ENCODE measurements at regions not wholly inside any gene's neighbourhood (a gene's known extent, or its start where the extent isn't known, plus 50 kb on each side); places are given as distances from the start of the nearest gene placed in this dataset.
"Not testable (repeated sequence)": the region's sequence is repeated elsewhere in the genome, so short reads cannot be mapped to it uniquely, and the experiment has no call there.

- intact Hi-C loops (cut with micrococcal nuclease), result no loop called here
- Mint-ChIP-seq H3K27ac (no peak overlapping the region), H3K9me3 (no peaks in the 10 kb centered on the region), H3K4me3 (no peak overlapping the region), H3K4me1 (ENCODE audit: low read depth) (no peaks in the 10 kb centered on the region), H3K27me3 (no peaks in the 10 kb centered on the region), H3K36me3 (ENCODE audit: low read depth) (no peaks in the 10 kb centered on the region)
- POLR2A ChIA-PET, result no interaction called here
- ATAC-seq, result no peak
- CTCF ChIA-PET, result no interaction called here
- TF ChIP-seq CTCF (IDR thresholded peaks at IDR 0.05), result no peak
- DNase-seq, result no peak
Observed at GRCh38 chrX:111581086-111581485, 69.6 kb downstream of the SERTM2 start.

GRCh38 chrX:111585337-111585736, 73.9 kb downstream of the SERTM2 start:
- CTCF ChIA-PET, result no interaction called here
- Mint-ChIP-seq H3K4me1 (ENCODE audit: low read depth) (no peaks in the 10 kb centered on the region), H3K9me3 (no peaks in the 10 kb centered on the region), H3K4me3 (no peak overlapping the region), H3K36me3 (ENCODE audit: low read depth) (no peaks in the 10 kb centered on the region), H3K27me3 (no peaks in the 10 kb centered on the region), H3K27ac (no peak overlapping the region)
- no peak for ATAC-seq
- no peak for DNase-seq
- intact Hi-C loops (cut with micrococcal nuclease), result no loop called here
- POLR2A ChIA-PET, result no interaction called here
- TF ChIP-seq CTCF (IDR thresholded peaks at IDR 0.05), result no peak

- not testable (repeated sequence) for DNase-seq
Observed at GRCh38 chrX:111594348-111594877, 83.0 kb downstream of the SERTM2 start.

GRCh38 chrX:111597967-111598366, 83.0 kb upstream of the ALG13 start:
- CTCF ChIA-PET, result no interaction called here

More at GRCh38 chrX:111594348-111594877, 83.0 kb downstream of the SERTM2 start:
- H3K36me3 Mint-ChIP-seq (ENCODE audit: low read depth); H3K9me3 Mint-ChIP-seq; H3K27ac Mint-ChIP-seq; CTCF ChIA-PET; H3K4me3 Mint-ChIP-seq; ATAC-seq; H3K4me1 Mint-ChIP-seq (ENCODE audit: low read depth); H3K27me3 Mint-ChIP-seq; intact Hi-C loops (cut with micrococcal nuclease); POLR2A ChIA-PET: not testable (repeated sequence)

GRCh38 chrX:111608724-111609123, 72.2 kb upstream of the ALG13 start:
- Mint-ChIP-seq H3K4me3 (no peak overlapping the region), H3K36me3 (ENCODE audit: low read depth) (no peaks in the 10 kb centered on the region), H3K9me3 (no peaks in the 10 kb centered on the region), H3K27me3 (peaks cover 2% of the 10 kb centered on the region), H3K27ac (no peak overlapping the region), H3K4me1 (ENCODE audit: low read depth) (no peaks in the 10 kb centered on the region)
- POLR2A ChIA-PET, result interaction anchor here (0.6 kb wide), 1 partner anchor 436 kb away, joined by 3 read pairs; no protein-coding TSS in a partner anchor
- ATAC-seq, result no peak
- no peak for DNase-seq
- intact Hi-C loops (cut with micrococcal nuclease), result no loop called here
- TF ChIP-seq CTCF (IDR thresholded peaks at IDR 0.05), result no peak
- CTCF ChIA-PET, result no interaction called here

More at GRCh38 chrX:111597967-111598366, 83.0 kb upstream of the ALG13 start:
- ATAC-seq (no peak), DNase-seq (no peak)
- Mint-ChIP-seq H3K36me3 (ENCODE audit: low read depth) (no peaks in the 10 kb centered on the region), H3K4me1 (ENCODE audit: low read depth) (no peaks in the 10 kb centered on the region), H3K27ac (no peak overlapping the region), H3K4me3 (no peak overlapping the region), H3K27me3 (no peaks in the 10 kb centered on the region), H3K9me3 (no peaks in the 10 kb centered on the region)
- intact Hi-C loops (cut with micrococcal nuclease), result no loop called here
- no peak for TF ChIP-seq CTCF (IDR thresholded peaks at IDR 0.05)
- POLR2A ChIA-PET, result no interaction called here

- ATAC-seq, result no peak
- CTCF ChIA-PET, result no interaction called here
- Mint-ChIP-seq H3K36me3 (ENCODE audit: low read depth) (no peaks in the 10 kb centered on the region), H3K4me1 (ENCODE audit: low read depth) (no peaks in the 10 kb centered on the region), H3K27me3 (peaks cover 2% of the 10 kb centered on the region), H3K4me3 (no peak overlapping the region), H3K27ac (no peak overlapping the region), H3K9me3 (no peaks in the 10 kb centered on the region)
- no peak for DNase-seq
- intact Hi-C loops (cut with micrococcal nuclease), result no loop called here
- no peak for TF ChIP-seq CTCF (IDR thresholded peaks at IDR 0.05)
- POLR2A ChIA-PET, result interaction anchor here (0.6 kb wide), 1 partner anchor 437 kb away, joined by 3 read pairs; no protein-coding TSS in a partner anchor
Observed at GRCh38 chrX:111609206-111609605, 71.8 kb upstream of the ALG13 start.

All from activated CD8-positive, alpha-beta T cell treated with anti-CD3 and anti-CD28 coated beads for 36 hours (primary cell).